ENCODE measurements at regions not wholly inside any gene's neighbourhood (a gene's known extent, or its start where the extent isn't known, plus 50 kb on each side); places are given as distances from the start of the nearest gene placed in this dataset.

DNA sequence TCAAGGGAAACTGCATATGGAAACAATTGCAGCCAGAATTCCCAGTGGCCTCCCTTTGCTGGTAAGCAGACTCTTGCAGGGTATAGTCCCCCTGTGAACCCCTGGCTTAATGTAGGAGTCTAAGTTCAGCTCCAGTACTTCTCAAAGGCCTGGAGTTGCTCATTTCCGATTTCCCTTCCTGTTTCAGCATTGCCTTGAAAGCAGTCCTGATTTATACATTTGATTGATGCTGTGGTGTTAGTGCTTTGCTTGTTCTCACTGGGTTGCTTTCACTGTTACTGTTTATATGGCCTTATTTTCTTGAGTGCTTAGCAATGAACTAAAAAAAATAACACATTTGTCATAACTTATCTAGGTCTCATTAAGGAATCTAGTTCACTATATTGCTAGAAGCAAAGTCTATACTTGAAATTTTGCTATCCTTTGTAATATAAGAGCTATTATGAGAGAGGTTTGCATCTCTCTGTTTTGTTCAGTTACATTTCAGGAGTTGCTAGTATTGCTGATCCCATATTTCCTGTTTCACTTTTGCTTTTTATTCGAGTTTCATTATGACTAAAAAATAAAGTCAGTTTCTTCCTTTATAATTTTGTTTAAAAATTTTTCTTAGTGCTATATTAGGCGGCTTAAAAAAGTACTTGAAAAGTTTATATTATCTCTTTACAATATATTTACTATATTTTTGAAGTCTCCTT is 122.4 kb upstream of the NMUR2 start:
- no peaks in the 10 kb centered on the region for H3K9me3 ChIP-seq (ENCODE audit: control insufficient read depth, insufficient read depth, low read length)
- H3K27me3 ChIP-seq (ENCODE audit: control insufficient read depth, insufficient read depth, low read length) = no peaks in the 10 kb centered on the region
- no peak overlapping the region for H3K27ac ChIP-seq (ENCODE audit: low read depth, low read length)
- DNase-seq (ENCODE audit: low read depth, low spot score) = no peak
- CTCF ChIA-PET = interaction anchor here (0.6 to 2.3 kb wide), 2 partner anchors 245 to 1438 kb away, joined by 3 to 7 read pairs; no protein-coding TSS in a partner anchor
- POLR2A ChIA-PET = no interaction called here
- TF ChIP-seq, protein P1, sequence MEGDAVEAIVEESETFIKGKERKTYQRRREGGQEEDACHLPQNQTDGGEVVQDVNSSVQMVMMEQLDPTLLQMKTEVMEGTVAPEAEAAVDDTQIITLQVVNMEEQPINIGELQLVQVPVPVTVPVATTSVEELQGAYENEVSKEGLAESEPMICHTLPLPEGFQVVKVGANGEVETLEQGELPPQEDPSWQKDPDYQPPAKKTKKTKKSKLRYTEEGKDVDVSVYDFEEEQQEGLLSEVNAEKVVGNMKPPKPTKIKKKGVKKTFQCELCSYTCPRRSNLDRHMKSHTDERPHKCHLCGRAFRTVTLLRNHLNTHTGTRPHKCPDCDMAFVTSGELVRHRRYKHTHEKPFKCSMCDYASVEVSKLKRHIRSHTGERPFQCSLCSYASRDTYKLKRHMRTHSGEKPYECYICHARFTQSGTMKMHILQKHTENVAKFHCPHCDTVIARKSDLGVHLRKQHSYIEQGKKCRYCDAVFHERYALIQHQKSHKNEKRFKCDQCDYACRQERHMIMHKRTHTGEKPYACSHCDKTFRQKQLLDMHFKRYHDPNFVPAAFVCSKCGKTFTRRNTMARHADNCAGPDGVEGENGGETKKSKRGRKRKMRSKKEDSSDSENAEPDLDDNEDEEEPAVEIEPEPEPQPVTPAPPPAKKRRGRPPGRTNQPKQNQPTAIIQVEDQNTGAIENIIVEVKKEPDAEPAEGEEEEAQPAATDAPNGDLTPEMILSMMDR (IDR thresholded peaks at IDR 0.05; ENCODE audit: low read depth, low read length) = no peak
- H3K4me3 ChIP-seq (ENCODE audit: low read depth, low read length) = no peak overlapping the region

DNA sequence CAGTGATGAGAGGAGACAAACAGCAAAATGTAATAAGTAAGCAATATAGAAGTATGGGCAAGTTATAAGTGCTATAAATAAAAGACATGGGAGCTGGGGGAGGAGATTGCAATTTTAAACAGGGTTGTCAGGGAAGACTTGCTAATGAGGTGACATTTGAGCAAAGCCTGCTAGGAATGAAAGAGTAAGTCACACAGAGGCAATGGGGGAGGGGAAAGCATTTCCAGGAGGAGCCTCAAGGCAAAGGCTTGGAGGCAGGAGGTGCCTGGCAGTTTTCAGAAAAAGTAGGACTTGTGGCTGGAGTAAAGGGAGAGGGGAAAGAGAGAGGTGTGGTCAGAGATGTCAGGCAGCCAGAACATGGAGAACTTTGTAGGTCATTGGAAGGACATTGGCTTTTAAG is 124.4 kb upstream of the NMUR2 start:
- ChIA-PET CTCF (interaction anchor here (1.7 kb wide), 1 partner anchor 1435 kb away, joined by 9 read pairs; no protein-coding TSS in a partner anchor), POLR2A (no interaction called here)
- no peaks in the 10 kb centered on the region for H3K9me3 ChIP-seq (ENCODE audit: control insufficient read depth, insufficient read depth, low read length)
- H3K27me3 ChIP-seq (ENCODE audit: control insufficient read depth, insufficient read depth, low read length) = no peaks in the 10 kb centered on the region
- H3K27ac ChIP-seq (ENCODE audit: low read depth, low read length) = no peak overlapping the region
- H3K4me3 ChIP-seq (ENCODE audit: low read depth, low read length) = no peak overlapping the region
- TF ChIP-seq, protein P1 (IDR thresholded peaks at IDR 0.05; ENCODE audit: low read depth, low read length) = no peak
- DNase-seq (ENCODE audit: low read depth, low spot score) = no peak

DNA sequence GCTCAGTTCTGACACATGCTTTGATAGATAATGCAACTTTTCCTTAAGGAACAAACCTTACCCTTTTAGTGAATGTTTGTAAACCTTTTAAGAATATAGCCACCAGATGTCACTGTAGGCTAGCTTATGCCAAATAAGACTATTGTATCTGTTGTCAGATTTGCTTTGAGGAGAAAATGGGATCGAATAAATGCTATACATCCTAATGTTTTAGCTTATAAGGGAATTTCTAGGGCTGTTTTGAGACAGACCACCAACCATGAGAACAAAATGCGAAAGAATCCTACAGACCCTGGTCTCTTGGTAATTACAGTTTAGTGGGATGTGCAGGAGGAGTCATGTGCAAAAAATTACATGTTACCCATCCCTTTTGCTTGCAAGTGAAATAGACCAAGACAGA is 127.6 kb upstream of the NMUR2 start:
- no peaks in the 10 kb centered on the region for H3K9me3 ChIP-seq (ENCODE audit: control insufficient read depth, insufficient read depth, low read length)
- no peaks in the 10 kb centered on the region for H3K27me3 ChIP-seq (ENCODE audit: control insufficient read depth, insufficient read depth, low read length)
- no peak for DNase-seq (ENCODE audit: low read depth, low spot score)
- H3K4me3 ChIP-seq (ENCODE audit: low read depth, low read length) = no peak overlapping the region
- ChIA-PET POLR2A (no interaction called here), CTCF (interaction anchor here (0.5 to 4.9 kb wide), 7 partner anchors 11 to 1664 kb away, joined by 3 to 129 read pairs (median 5); no protein-coding TSS in a partner anchor)
- no peak overlapping the region for H3K27ac ChIP-seq (ENCODE audit: low read depth, low read length)
- TF ChIP-seq, protein P1 (IDR thresholded peaks at IDR 0.05; ENCODE audit: low read depth, low read length) = peak; percentile 51

DNA sequence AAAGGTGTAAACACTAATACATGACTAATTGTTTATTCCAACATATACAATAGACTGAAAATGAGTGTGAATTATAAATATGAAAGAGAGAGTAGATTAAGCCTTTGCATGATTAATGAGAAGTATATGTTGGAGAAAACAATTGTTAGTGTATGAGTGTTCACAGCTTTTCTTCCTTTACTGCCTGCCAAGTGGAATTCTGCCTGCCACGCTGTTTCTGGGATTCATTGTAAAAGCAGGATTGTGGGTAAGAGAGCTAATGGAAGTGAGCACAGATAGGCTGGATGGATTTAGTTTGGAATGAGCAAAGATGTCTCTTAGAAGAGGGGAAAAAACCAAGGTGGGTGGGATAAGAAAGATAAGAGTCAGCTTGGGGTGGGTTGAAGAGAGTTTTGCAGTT is 129.6 kb upstream of the NMUR2 start:
- POLR2A ChIA-PET = no interaction called here
- Histone ChIP-seq H3K27me3 (ENCODE audit: control insufficient read depth, insufficient read depth, low read length) (no peaks in the 10 kb centered on the region), H3K27ac (ENCODE audit: low read depth, low read length) (no peak overlapping the region), H3K9me3 (ENCODE audit: control insufficient read depth, insufficient read depth, low read length) (no peaks in the 10 kb centered on the region), H3K4me3 (ENCODE audit: low read depth, low read length) (no peak overlapping the region)
- DNase-seq (ENCODE audit: low read depth, low spot score) = no peak
- CTCF ChIA-PET = interaction anchor here (4.9 kb wide), 1 partner anchor 1432 kb away, joined by 129 read pairs; no protein-coding TSS in a partner anchor
- TF ChIP-seq, protein P1 (IDR thresholded peaks at IDR 0.05; ENCODE audit: low read depth, low read length) = no peak

DNA sequence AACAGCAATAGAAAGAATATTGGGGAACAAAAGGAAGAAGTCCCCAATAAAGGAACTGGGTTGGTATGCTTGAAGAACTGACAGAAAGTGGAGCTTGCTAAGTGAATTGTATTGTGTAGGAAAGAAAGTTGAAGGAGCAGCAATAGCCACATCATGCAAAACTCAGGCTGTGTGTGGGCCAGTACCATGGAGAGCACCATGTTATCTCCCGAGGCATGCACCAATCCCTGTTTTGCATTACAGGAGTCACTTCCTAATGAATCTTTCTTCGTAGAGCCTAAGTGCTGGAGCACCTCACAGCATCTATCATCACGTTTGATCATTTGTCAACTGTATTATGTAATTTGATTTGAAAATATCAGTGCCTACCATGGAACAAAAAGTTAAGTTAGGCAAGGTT is 137.7 kb upstream of the NMUR2 start:
- H3K27ac ChIP-seq (ENCODE audit: low read depth, low read length) = no peak overlapping the region
- DNase-seq (ENCODE audit: low read depth, low spot score) = no peak
- H3K9me3 ChIP-seq (ENCODE audit: control insufficient read depth, insufficient read depth, low read length) = no peaks in the 10 kb centered on the region
- TF ChIP-seq, protein P1 (IDR thresholded peaks at IDR 0.05; ENCODE audit: low read depth, low read length) = no peak
- CTCF ChIA-PET = interaction anchor here (1.9 kb wide), 1 partner anchor 1422 kb away, joined by 5 read pairs; no protein-coding TSS in a partner anchor
- no peak overlapping the region for H3K4me3 ChIP-seq (ENCODE audit: low read depth, low read length)
- POLR2A ChIA-PET = no interaction called here
- H3K27me3 ChIP-seq (ENCODE audit: control insufficient read depth, insufficient read depth, low read length) = no peaks in the 10 kb centered on the region
